Tibial nerve (tissue), 4 donors: ENCODE measurements at regions not wholly inside any gene's neighbourhood (a gene's known extent, or its start where the extent isn't known, plus 50 kb on each side); places are given as distances from the start of the nearest gene placed in this dataset.

Experiments
- EP300 ChIP-seq, 2 donors: sonication (generic); formaldehyde crosslinking; IDR thresholded peaks; one replicate each; pipeline ENCODE4 v1.6.1; 2017; ENCODE audit warnings: antibody characterized with exemption in 2 of 2, mild to moderate bottlenecking in 1 of 2
- POLR2A ChIP-seq, 2 donors: fragments of 450-650 bp; IDR thresholded peaks; one replicate each; pipeline ENCODE4 v1.6.1; 2017; ENCODE audit warnings: antibody characterized with exemption in 2 of 2, mild to moderate bottlenecking in 2 of 2, moderate library complexity in 2 of 2
- TF ChIP-seq, protein P1 (sequence below), 5 experiments: fragments of 200-600 bp in 3 of 5; fragments of 450-650 bp in 2 of 5; sonication (generic) in 3 of 5; IDR thresholded peaks; one replicate each; pipeline ENCODE4 v1.5.1; 2016 to 2019; ENCODE audit warnings: antibody characterized with exemption in 5 of 5, mild to moderate bottlenecking in 3 of 5, moderate library complexity in 2 of 5

DNA sequence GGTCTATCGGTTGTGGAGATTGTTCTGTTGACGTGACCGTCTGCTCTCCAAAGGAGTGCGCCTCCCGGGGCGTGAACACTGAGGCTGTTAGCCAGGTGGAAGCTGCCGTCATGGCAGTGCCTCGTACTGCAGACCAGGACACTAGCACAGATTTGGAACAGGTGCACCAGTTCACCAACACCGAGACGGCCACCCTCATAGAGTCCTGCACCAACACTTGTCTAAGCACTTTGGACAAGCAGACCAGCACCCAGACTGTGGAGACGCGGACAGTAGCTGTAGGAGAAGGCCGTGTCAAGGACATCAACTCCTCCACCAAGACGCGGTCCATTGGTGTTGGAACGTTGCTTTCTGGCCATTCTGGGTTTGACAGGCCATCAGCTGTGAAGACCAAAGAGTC is 128.9 kb upstream of the DMRT1 start:
- TF ChIP-seq, protein P1, sequence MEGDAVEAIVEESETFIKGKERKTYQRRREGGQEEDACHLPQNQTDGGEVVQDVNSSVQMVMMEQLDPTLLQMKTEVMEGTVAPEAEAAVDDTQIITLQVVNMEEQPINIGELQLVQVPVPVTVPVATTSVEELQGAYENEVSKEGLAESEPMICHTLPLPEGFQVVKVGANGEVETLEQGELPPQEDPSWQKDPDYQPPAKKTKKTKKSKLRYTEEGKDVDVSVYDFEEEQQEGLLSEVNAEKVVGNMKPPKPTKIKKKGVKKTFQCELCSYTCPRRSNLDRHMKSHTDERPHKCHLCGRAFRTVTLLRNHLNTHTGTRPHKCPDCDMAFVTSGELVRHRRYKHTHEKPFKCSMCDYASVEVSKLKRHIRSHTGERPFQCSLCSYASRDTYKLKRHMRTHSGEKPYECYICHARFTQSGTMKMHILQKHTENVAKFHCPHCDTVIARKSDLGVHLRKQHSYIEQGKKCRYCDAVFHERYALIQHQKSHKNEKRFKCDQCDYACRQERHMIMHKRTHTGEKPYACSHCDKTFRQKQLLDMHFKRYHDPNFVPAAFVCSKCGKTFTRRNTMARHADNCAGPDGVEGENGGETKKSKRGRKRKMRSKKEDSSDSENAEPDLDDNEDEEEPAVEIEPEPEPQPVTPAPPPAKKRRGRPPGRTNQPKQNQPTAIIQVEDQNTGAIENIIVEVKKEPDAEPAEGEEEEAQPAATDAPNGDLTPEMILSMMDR (IDR thresholded peaks at IDR 0.05) = no peak
- TF ChIP-seq EP300 (IDR thresholded peaks at IDR 0.05) = no peak
- no peak for TF ChIP-seq POLR2A (IDR thresholded peaks at IDR 0.05)
